Activated T-helper 2 cell treated with anti-CD3 and anti-CD28 coated beads, Interferon-gamma antibody, Interleukin-2, Interleukin-4, amounts not matched to agents 10 μg/mL and 5 μg/mL and 100 μg/mL, durations not matched to agents 14 hours and 24 hours and 36 hours (primary cell): ENCODE measurements at regions not wholly inside any gene's neighbourhood (a gene's known extent, or its start where the extent isn't known, plus 50 kb on each side); places are given as distances from the start of the nearest gene placed in this dataset.

Experiments used
- DNase-seq: peaks from one replicate; pipeline ENCODE4 v3.0.0; 2021; ENCODE audit warnings: low spot score
- H3K27ac Mint-ChIP-seq: one replicate; pipeline ENCODE4 v1.8.0; 2021; ENCODE audit warnings: mixed read lengths
- H3K27me3 Mint-ChIP-seq: one replicate; pipeline ENCODE4 v1.8.0; 2021; ENCODE audit warnings: low read depth, mixed read lengths
- H3K36me3 Mint-ChIP-seq: one replicate; pipeline ENCODE4 v1.8.0; 2021; ENCODE audit warnings: low read depth, mixed read lengths
- H3K4me1 Mint-ChIP-seq: one replicate; pipeline ENCODE4 v1.8.0; 2021; ENCODE audit warnings: low read depth, mixed read lengths
- H3K4me3 Mint-ChIP-seq: one replicate; pipeline ENCODE4 v1.8.0; 2021; ENCODE audit warnings: low read depth, mild to moderate bottlenecking, moderate library complexity, mixed read lengths
- H3K9me3 Mint-ChIP-seq: one replicate; pipeline ENCODE4 v1.8.0; 2021; ENCODE audit warnings: mixed read lengths
- intact Hi-C: fragments of 100-400 bp; cut with micrococcal nuclease; formaldehyde crosslinking; loops from one replicate; pipeline ENCODE4 v1.15.1; 2023

GRCh38 chr5:167812871-167813270, 478.6 kb upstream of the WWC1 start:
- Mint-ChIP-seq H3K9me3 (no peaks in the 10 kb centered on the region), H3K4me1 (no peaks in the 10 kb centered on the region), H3K36me3 (no peaks in the 10 kb centered on the region), H3K27me3 (no peaks in the 10 kb centered on the region), H3K27ac (no peak overlapping the region), H3K4me3 (no peak overlapping the region)
- no peak for DNase-seq
- intact Hi-C loops, result no loop called here

GRCh38 chr5:167813389-167813788, 478.1 kb upstream of the WWC1 start:
- Mint-ChIP-seq H3K9me3 (no peaks in the 10 kb centered on the region), H3K4me1 (no peaks in the 10 kb centered on the region), H3K36me3 (no peaks in the 10 kb centered on the region), H3K27me3 (no peaks in the 10 kb centered on the region), H3K4me3 (no peak overlapping the region), H3K27ac (no peak overlapping the region)
- intact Hi-C loops, result no loop called here
- no peak for DNase-seq

GRCh38 chr5:167814040-167814439, 477.4 kb upstream of the WWC1 start:
- Mint-ChIP-seq H3K27ac (no peak overlapping the region), H3K27me3 (no peaks in the 10 kb centered on the region), H3K4me3 (no peak overlapping the region), H3K4me1 (no peaks in the 10 kb centered on the region), H3K9me3 (no peaks in the 10 kb centered on the region), H3K36me3 (no peaks in the 10 kb centered on the region)
- DNase-seq, result no peak
- intact Hi-C loops, result no loop called here

GRCh38 chr5:167814828-167815227, 476.6 kb upstream of the WWC1 start:
- no peak overlapping the region for H3K4me3 Mint-ChIP-seq
- no peaks in the 10 kb centered on the region for H3K27me3 Mint-ChIP-seq
- intact Hi-C loops, result no loop called here
- no peak overlapping the region for H3K27ac Mint-ChIP-seq
- H3K9me3 Mint-ChIP-seq, result no peaks in the 10 kb centered on the region
- no peaks in the 10 kb centered on the region for H3K4me1 Mint-ChIP-seq
- no peaks in the 10 kb centered on the region for H3K36me3 Mint-ChIP-seq
- DNase-seq, result no peak

GRCh38 chr5:167816354-167816753, 475.1 kb upstream of the WWC1 start:
- H3K9me3 Mint-ChIP-seq, result no peaks in the 10 kb centered on the region
- DNase-seq, result no peak
- no peak overlapping the region for H3K27ac Mint-ChIP-seq
- H3K27me3 Mint-ChIP-seq, result no peaks in the 10 kb centered on the region
- H3K36me3 Mint-ChIP-seq, result no peaks in the 10 kb centered on the region
- intact Hi-C loops, result no loop called here
- H3K4me1 Mint-ChIP-seq, result no peaks in the 10 kb centered on the region
- H3K4me3 Mint-ChIP-seq, result no peak overlapping the region

- Mint-ChIP-seq H3K4me3 (no peak overlapping the region), H3K9me3 (no peaks in the 10 kb centered on the region), H3K27ac (no peak overlapping the region), H3K4me1 (no peaks in the 10 kb centered on the region), H3K36me3 (no peaks in the 10 kb centered on the region), H3K27me3 (no peaks in the 10 kb centered on the region)
- intact Hi-C loops, result no loop called here
- DNase-seq, result no peak
Observed at GRCh38 chr5:167816864-167817263, 474.6 kb upstream of the WWC1 start.

GRCh38 chr5:167819406-167819805, 472.0 kb upstream of the WWC1 start:
- no peaks in the 10 kb centered on the region for H3K9me3 Mint-ChIP-seq
- no peak overlapping the region for H3K27ac Mint-ChIP-seq
- H3K36me3 Mint-ChIP-seq, result no peaks in the 10 kb centered on the region
- H3K27me3 Mint-ChIP-seq, result no peaks in the 10 kb centered on the region
- intact Hi-C loops, result no loop called here
- no peaks in the 10 kb centered on the region for H3K4me1 Mint-ChIP-seq
- DNase-seq, result no peak
- H3K4me3 Mint-ChIP-seq, result no peak overlapping the region

GRCh38 chr5:167820101-167820990, 471.1 kb upstream of the WWC1 start:
- intact Hi-C loops, result no loop called here
- Mint-ChIP-seq H3K4me1 (no peaks in the 10 kb centered on the region), H3K4me3 (no peak overlapping the region), H3K27ac (no peak overlapping the region), H3K36me3 (no peaks in the 10 kb centered on the region), H3K9me3 (no peaks in the 10 kb centered on the region), H3K27me3 (no peaks in the 10 kb centered on the region)
- no peak for DNase-seq

- Mint-ChIP-seq H3K36me3 (no peaks in the 10 kb centered on the region), H3K4me1 (no peaks in the 10 kb centered on the region), H3K4me3 (no peak overlapping the region), H3K9me3 (no peaks in the 10 kb centered on the region), H3K27me3 (no peaks in the 10 kb centered on the region), H3K27ac (no peak overlapping the region)
- DNase-seq, result no peak
- intact Hi-C loops, result no loop called here
Observed at GRCh38 chr5:167821151-167821550, 470.3 kb upstream of the WWC1 start.

- Mint-ChIP-seq H3K27me3 (no peaks in the 10 kb centered on the region), H3K9me3 (no peaks in the 10 kb centered on the region), H3K27ac (no peak overlapping the region), H3K4me1 (no peaks in the 10 kb centered on the region), H3K4me3 (no peak overlapping the region), H3K36me3 (no peaks in the 10 kb centered on the region)
- intact Hi-C loops, result no loop called here
- no peak for DNase-seq
Observed at GRCh38 chr5:167821669-167822068, 469.8 kb upstream of the WWC1 start.

GRCh38 chr5:167822241-167822640, 469.2 kb upstream of the WWC1 start:
- Mint-ChIP-seq H3K27ac (no peak overlapping the region), H3K4me1 (no peaks in the 10 kb centered on the region), H3K4me3 (no peak overlapping the region), H3K36me3 (no peaks in the 10 kb centered on the region), H3K27me3 (no peaks in the 10 kb centered on the region), H3K9me3 (no peaks in the 10 kb centered on the region)
- no peak for DNase-seq
- intact Hi-C loops, result no loop called here

- Mint-ChIP-seq H3K36me3 (no peaks in the 10 kb centered on the region), H3K27ac (no peak overlapping the region), H3K4me1 (no peaks in the 10 kb centered on the region), H3K4me3 (no peak overlapping the region), H3K9me3 (no peaks in the 10 kb centered on the region), H3K27me3 (no peaks in the 10 kb centered on the region)
- DNase-seq, result no peak
- intact Hi-C loops, result no loop called here
Observed at GRCh38 chr5:167823405-167823804, 468.0 kb upstream of the WWC1 start.

GRCh38 chr5:167827766-167828165, 463.7 kb upstream of the WWC1 start:
- no peaks in the 10 kb centered on the region for H3K4me1 Mint-ChIP-seq
- no peaks in the 10 kb centered on the region for H3K9me3 Mint-ChIP-seq
- H3K4me3 Mint-ChIP-seq, result no peak overlapping the region
- intact Hi-C loops, result no loop called here
- no peak for DNase-seq
- H3K36me3 Mint-ChIP-seq, result no peaks in the 10 kb centered on the region
- H3K27ac Mint-ChIP-seq, result no peak overlapping the region
- H3K27me3 Mint-ChIP-seq, result no peaks in the 10 kb centered on the region
